Natural killer cell (primary cell): ENCODE measurements at regions not wholly inside any gene's neighbourhood (a gene's known extent, or its start where the extent isn't known, plus 50 kb on each side); places are given as distances from the start of the nearest gene placed in this dataset.

ENCODE experiments used
- ATAC-seq, 3 donors: fragments of 150-1000 bp in 2 of 3; fragments of 200-7000 bp in 1 of 3; cut with Tn5 transposase; 1 replicate in 1 of 3; 2 replicates in 2 of 3; pipeline ENCODE4 v1.10.0; 2021; ENCODE audit warnings: mild to moderate bottlenecking in 2 of 3, moderate library complexity in 2 of 3
- DNase-seq, 2 donors: peaks; one replicate each; pipeline versions ENCODE4 v3.0.0 to v3.0.0-alpha.2; 2013 to 2021; ENCODE audit warnings: mixed read lengths in 1 of 2
- H3K27ac ChIP-seq: one replicate; pipeline ENCODE4 v1.5.1; 2013; ENCODE audit warnings: mild to moderate bottlenecking, low read length
- H3K27me3 ChIP-seq: one replicate; pipeline ENCODE4 v1.6.1; 2013; ENCODE audit warnings: low read length; ENCODE audit not compliant: control insufficient read depth, insufficient read depth
- H3K36me3 ChIP-seq: one replicate; pipeline ENCODE4 v1.6.1; 2013; ENCODE audit warnings: low read length; ENCODE audit not compliant: control insufficient read depth, insufficient read depth
- H3K4me1 ChIP-seq: one replicate; pipeline ENCODE4 v1.6.1; 2013; ENCODE audit warnings: low read length; ENCODE audit not compliant: control insufficient read depth, insufficient read depth
- H3K4me3 ChIP-seq: one replicate; pipeline ENCODE4 v1.5.1; 2013; ENCODE audit warnings: low read length
- H3K9me3 ChIP-seq: one replicate; pipeline ENCODE4 v1.6.1; 2013; ENCODE audit warnings: low read length; ENCODE audit not compliant: control insufficient read depth, insufficient read depth
- H3K27ac Mint-ChIP-seq, 2 donors: one replicate each; pipeline ENCODE4 v1.8.0; 2022; ENCODE audit warnings: mild to moderate bottlenecking in 2 of 2, mixed read lengths in 2 of 2, moderate library complexity in 1 of 2
- H3K27me3 Mint-ChIP-seq, 2 donors: one replicate each; pipeline ENCODE4 v1.8.0; 2022; ENCODE audit warnings: low read depth in 2 of 2, mixed read lengths in 2 of 2
- H3K36me3 Mint-ChIP-seq: one replicate; pipeline ENCODE4 v1.8.0; 2022; ENCODE audit warnings: mixed read lengths
- H3K4me1 Mint-ChIP-seq, 2 donors: one replicate each; pipeline ENCODE4 v1.8.0; 2022; ENCODE audit warnings: mixed read lengths in 2 of 2
- H3K4me3 Mint-ChIP-seq: one replicate; pipeline ENCODE4 v1.8.0; 2022; ENCODE audit warnings: mild to moderate bottlenecking, moderate library complexity, mixed read lengths
- H3K9me3 Mint-ChIP-seq, 2 donors: one replicate each; pipeline ENCODE4 v1.8.0; 2022; ENCODE audit warnings: mixed read lengths in 2 of 2
- WGBS: methylation state at CpG from one replicate; pipeline ENCODE4 v1.1.7; 2013; ENCODE audit warnings: missing lambda C conversion rate; ENCODE audit not compliant: insufficient coverage; 5-methylcytosine and 5-hydroxymethylcytosine counted together
- intact Hi-C: fragments of 100-400 bp; cut with micrococcal nuclease; formaldehyde crosslinking; loops from one replicate; pipeline ENCODE4 v1.14.2; 2022
- TF ChIP-seq, protein P1 (sequence below): fragments of 200-600 bp; IDR thresholded peaks from one replicate; pipeline ENCODE4 v1.8.0; 2022; ENCODE audit warnings: antibody characterized with exemption

- Histone ChIP-seq H3K36me3 (no peaks in the 10 kb centered on the region), H3K27ac (no peak overlapping the region), H3K27me3 (no peaks in the 10 kb centered on the region), H3K4me3 (no peak overlapping the region), H3K9me3 (no peaks in the 10 kb centered on the region), H3K4me1 (no peaks in the 10 kb centered on the region)
- ATAC-seq (no peak), DNase-seq (no peak)
- Mint-ChIP-seq H3K4me1 (no peaks in the 10 kb centered on the region), H3K36me3 (no peaks in the 10 kb centered on the region), H3K27me3 (no peaks in the 10 kb centered on the region), H3K27ac (no peak overlapping the region), H3K4me3 (no peak overlapping the region), H3K9me3 (peaks cover 2 to 3% of the 10 kb centered on the region in 2 donors)
- TF ChIP-seq, protein P1, sequence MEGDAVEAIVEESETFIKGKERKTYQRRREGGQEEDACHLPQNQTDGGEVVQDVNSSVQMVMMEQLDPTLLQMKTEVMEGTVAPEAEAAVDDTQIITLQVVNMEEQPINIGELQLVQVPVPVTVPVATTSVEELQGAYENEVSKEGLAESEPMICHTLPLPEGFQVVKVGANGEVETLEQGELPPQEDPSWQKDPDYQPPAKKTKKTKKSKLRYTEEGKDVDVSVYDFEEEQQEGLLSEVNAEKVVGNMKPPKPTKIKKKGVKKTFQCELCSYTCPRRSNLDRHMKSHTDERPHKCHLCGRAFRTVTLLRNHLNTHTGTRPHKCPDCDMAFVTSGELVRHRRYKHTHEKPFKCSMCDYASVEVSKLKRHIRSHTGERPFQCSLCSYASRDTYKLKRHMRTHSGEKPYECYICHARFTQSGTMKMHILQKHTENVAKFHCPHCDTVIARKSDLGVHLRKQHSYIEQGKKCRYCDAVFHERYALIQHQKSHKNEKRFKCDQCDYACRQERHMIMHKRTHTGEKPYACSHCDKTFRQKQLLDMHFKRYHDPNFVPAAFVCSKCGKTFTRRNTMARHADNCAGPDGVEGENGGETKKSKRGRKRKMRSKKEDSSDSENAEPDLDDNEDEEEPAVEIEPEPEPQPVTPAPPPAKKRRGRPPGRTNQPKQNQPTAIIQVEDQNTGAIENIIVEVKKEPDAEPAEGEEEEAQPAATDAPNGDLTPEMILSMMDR, result no peak
- intact Hi-C loops, result no loop called here
- WGBS, result 64% methylated on average over 1 of the region's 2 CpGs
Observed at GRCh38 chr2:40513201-40513600, 61.3 kb upstream of the SLC8A1 start.

- no peak overlapping the region for H3K4me3 ChIP-seq
- WGBS, result 100% methylated on average over 1 of the region's 1 CpG
Observed at GRCh38 chr2:40516604-40517003, 64.7 kb upstream of the SLC8A1 start.

DNA sequence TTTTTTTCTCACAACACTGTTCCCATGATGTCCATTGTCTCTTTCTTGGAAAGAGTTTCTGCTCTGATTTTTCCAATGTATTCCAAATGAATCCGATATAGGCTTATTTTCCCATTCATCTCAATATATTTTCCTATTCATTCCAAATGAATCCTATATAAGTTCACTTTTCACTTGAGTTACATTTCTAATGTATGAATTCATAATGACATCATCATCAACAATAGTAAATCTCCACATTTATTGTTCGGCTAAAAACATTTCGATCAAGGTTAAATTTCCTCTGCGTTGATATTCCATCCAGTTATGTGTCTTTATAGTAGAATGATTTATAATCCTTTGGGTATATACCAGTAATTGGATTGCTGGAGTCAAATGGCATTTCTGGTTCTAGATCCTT, 76.7 kb upstream of the SLC8A1 start:
- Histone ChIP-seq H3K4me3 (no peak overlapping the region), H3K4me1 (no peaks in the 10 kb centered on the region), H3K27ac (no peak overlapping the region), H3K9me3 (no peaks in the 10 kb centered on the region), H3K27me3 (no peaks in the 10 kb centered on the region), H3K36me3 (no peaks in the 10 kb centered on the region)
- Mint-ChIP-seq H3K4me1 (no peaks in the 10 kb centered on the region), H3K27ac (no peak overlapping the region), H3K27me3 (no peaks in the 10 kb centered on the region), H3K9me3 (peaks cover 5 to 7% of the 10 kb centered on the region in 2 donors), H3K4me3 (no peak overlapping the region), H3K36me3 (no peaks in the 10 kb centered on the region)
- TF ChIP-seq, protein P1, result no peak
- 78% methylated on average over 1 of the region's 4 CpGs for WGBS
- no peak for ATAC-seq
- no peak for DNase-seq
- intact Hi-C loops, result no loop called here

More at GRCh38 chr2:40516604-40517003, 64.7 kb upstream of the SLC8A1 start:
- no peak overlapping the region for H3K27ac Mint-ChIP-seq
- no peak overlapping the region for H3K27ac ChIP-seq
- H3K4me1 Mint-ChIP-seq, result no peaks in the 10 kb centered on the region
- H3K36me3 Mint-ChIP-seq, result no peaks in the 10 kb centered on the region
- DNase-seq, result no peak
- no peak overlapping the region for H3K4me3 Mint-ChIP-seq
- no peak for ATAC-seq
- intact Hi-C loops, result no loop called here
- peaks cover 0 to 6% of the 10 kb centered on the region in 2 donors for H3K9me3 Mint-ChIP-seq
- no peaks in the 10 kb centered on the region for H3K4me1 ChIP-seq
- H3K36me3 ChIP-seq, result no peaks in the 10 kb centered on the region
- H3K27me3 ChIP-seq, result no peaks in the 10 kb centered on the region
- TF ChIP-seq, protein P1, result no peak
- H3K27me3 Mint-ChIP-seq, result no peaks in the 10 kb centered on the region
- no peaks in the 10 kb centered on the region for H3K9me3 ChIP-seq

DNA sequence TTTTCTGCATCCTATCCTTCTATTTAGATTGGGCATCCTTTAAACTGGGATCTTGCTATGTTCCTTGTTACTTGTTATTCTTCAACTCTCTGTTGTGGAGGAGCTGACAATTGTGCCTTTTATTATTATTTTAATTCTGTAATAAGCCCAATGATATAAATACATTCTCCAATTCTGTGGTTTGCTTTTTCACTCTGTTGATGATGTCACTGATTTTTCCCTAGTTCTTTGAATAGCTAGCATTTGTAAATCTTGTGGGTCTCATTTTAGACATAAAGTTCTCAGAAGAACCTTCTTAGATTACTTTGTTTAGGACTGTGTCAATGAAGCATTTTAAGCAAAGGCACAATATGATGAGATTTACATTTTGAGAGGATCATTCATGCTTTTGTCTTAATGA, 79.5 kb upstream of the SLC8A1 start:
- no peaks in the 10 kb centered on the region for H3K36me3 ChIP-seq
- no peaks in the 10 kb centered on the region for H3K4me1 ChIP-seq
- H3K27ac ChIP-seq, result no peak overlapping the region
- no peaks in the 10 kb centered on the region for H3K4me1 Mint-ChIP-seq
- no peaks in the 10 kb centered on the region for H3K27me3 Mint-ChIP-seq
- H3K36me3 Mint-ChIP-seq, result no peaks in the 10 kb centered on the region
- no peak for DNase-seq
- H3K4me3 Mint-ChIP-seq, result no peak overlapping the region
- H3K9me3 Mint-ChIP-seq, result peaks cover 7% of the 10 kb centered on the region in 2 donors
- no peaks in the 10 kb centered on the region for H3K9me3 ChIP-seq
- TF ChIP-seq, protein P1, result no peak
- no peak for ATAC-seq
- intact Hi-C loops, result no loop called here
- H3K27me3 ChIP-seq, result no peaks in the 10 kb centered on the region
- no peak overlapping the region for H3K4me3 ChIP-seq
- no peak overlapping the region for H3K27ac Mint-ChIP-seq
